ENCODE measurements at regions not wholly inside any gene's neighbourhood (a gene's known extent, or its start where the extent isn't known, plus 50 kb on each side); places are given as distances from the start of the nearest gene placed in this dataset.

DNA sequence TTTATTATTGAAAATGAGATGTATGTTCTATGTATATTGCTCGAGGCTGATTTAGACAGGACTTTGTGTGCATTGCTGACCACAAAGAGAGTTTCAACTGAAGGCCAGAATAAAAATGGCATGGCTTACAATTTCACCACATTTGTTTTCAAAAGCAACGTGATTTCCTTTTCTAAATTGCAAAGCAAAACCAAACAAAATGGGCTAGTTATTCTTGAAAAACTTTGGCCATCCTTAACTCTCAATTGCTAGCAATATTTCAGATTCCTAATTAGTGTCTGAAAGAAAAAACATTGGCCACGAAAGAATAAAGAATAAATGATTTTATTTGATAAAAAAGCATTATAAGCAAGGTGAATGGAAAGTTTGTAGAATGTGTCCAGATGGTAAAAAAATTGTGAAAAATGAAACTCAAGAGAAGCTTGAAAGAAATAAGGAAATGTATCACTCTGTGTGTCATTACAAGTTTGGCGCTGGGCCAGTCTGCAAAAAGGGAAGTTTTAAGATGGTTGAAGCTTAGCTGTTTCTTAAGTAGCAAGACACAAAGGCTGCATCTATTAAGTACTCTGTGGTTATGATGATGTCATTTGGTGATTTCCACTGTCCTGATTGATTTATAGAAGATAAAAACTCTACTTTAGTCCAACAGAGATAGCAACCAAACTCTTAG, 89.2 kb upstream of the PRLR start:
- no peak overlapping the region for H3K9ac ChIP-seq (ENCODE audit: insufficient read depth in 1 of 2, low read depth in 2 of 2, low read length in 2 of 2)
- DNase-seq (ENCODE audit: extremely low read depth in 1 of 4, low spot score in 3 of 4) (no peak), ATAC-seq (no peak), FAIRE-seq (no peak)
- TF ChIP-seq, protein P1, sequence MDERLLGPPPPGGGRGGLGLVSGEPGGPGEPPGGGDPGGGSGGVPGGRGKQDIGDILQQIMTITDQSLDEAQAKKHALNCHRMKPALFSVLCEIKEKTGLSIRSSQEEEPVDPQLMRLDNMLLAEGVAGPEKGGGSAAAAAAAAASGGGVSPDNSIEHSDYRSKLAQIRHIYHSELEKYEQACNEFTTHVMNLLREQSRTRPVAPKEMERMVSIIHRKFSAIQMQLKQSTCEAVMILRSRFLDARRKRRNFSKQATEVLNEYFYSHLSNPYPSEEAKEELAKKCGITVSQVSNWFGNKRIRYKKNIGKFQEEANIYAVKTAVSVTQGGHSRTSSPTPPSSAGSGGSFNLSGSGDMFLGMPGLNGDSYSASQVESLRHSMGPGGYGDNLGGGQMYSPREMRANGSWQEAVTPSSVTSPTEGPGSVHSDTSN (CRISPR knock-in tag; IDR thresholded peaks at IDR 0.05; ENCODE audit: low read depth), result no peak
- TF ChIP-seq, protein P1 (tag; conservative IDR thresholded peaks at IDR 0.05; ENCODE audit: low read depth), result 0 out of 2 replicates have a peak, but pooled peaks have one; percentile 26
- no peak for TF ChIP-seq SLC30A9 (CRISPR knock-in tag; IDR thresholded peaks at IDR 0.05)
- TF ChIP-seq, protein P2, sequence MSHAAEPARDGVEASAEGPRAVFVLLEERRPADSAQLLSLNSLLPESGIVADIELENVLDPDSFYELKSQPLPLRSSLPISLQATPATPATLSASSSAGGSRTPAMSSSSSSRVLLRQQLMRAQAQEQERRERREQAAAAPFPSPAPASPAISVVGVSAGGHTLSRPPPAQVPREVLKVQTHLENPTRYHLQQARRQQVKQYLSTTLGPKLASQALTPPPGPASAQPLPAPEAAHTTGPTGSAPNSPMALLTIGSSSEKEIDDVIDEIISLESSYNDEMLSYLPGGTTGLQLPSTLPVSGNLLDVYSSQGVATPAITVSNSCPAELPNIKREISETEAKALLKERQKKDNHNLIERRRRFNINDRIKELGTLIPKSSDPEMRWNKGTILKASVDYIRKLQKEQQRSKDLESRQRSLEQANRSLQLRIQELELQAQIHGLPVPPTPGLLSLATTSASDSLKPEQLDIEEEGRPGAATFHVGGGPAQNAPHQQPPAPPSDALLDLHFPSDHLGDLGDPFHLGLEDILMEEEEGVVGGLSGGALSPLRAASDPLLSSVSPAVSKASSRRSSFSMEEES (CRISPR knock-in tag; IDR thresholded peaks at IDR 0.05), result no peak
- H3K4me3 ChIP-seq, result no peak overlapping the region
- H2AFZ ChIP-seq (ENCODE audit: low read depth, low read length), result no peak overlapping the region
- H3K27ac ChIP-seq (ENCODE audit: extremely low read depth, low read depth, low read length), result no peak overlapping the region
- no peak overlapping the region for H3K4me2 ChIP-seq (ENCODE audit: insufficient read depth, low read length)
- H3K9me3 ChIP-seq (replicated peaks; ENCODE audit: control insufficient read depth, insufficient read depth, low read depth, low read length), result peaks cover 2% of the 10 kb centered on the region; the same call in 1 of the 2 replicates
- POLR2A ChIA-PET, result no interaction called here
- no TSS peak for BruUV-seq (replicated peaks)
- no peaks in the 10 kb centered on the region for H3K4me1 ChIP-seq (replicated peaks in 1 of 2; ENCODE audit: control insufficient read depth in 2 of 2, insufficient read depth in 2 of 2, low read length in 2 of 2)
- no peaks in the 10 kb centered on the region for H3K79me2 ChIP-seq (ENCODE audit: control insufficient read depth, insufficient read depth, low read length)
- 0% methylated on average over 4 of the region's 4 CpGs for WGBS (ENCODE audit: insufficient coverage, low coverage, missing lambda C conversion rate)
- H3K36me3 ChIP-seq (ENCODE audit: control insufficient read depth, insufficient read depth, low read length), result no peaks in the 10 kb centered on the region
- intact Hi-C loops (cut with micrococcal nuclease), result no loop called here
- H3K27me3 ChIP-seq (ENCODE audit: control insufficient read depth in 2 of 2, insufficient read depth in 2 of 2, low read length in 2 of 2), result no peaks in the 10 kb centered on the region
- in situ Hi-C loops (cut with MboI), result no loop called here
- no peaks in the 10 kb centered on the region for H3K9me1 ChIP-seq (ENCODE audit: control insufficient read depth, insufficient read depth, low read length)
- no peaks in the 10 kb centered on the region for H4K20me1 ChIP-seq (replicated peaks; ENCODE audit: control insufficient read depth, insufficient read depth, low read length)
- CTCF ChIA-PET (ENCODE audit: low intra/inter-chr PET ratio), result no interaction called here
